CD14-positive monocyte (primary cell): ENCODE measurements at regions not wholly inside any gene's neighbourhood (a gene's known extent, or its start where the extent isn't known, plus 50 kb on each side); places are given as distances from the start of the nearest gene placed in this dataset.

Experiments used
- DNase-seq, 3 donors: peaks; one replicate each; pipeline ENCODE4 v3.0.0-alpha.2; 2011 to 2022
- H2AFZ ChIP-seq: 2 replicates; pipeline ENCODE4 v1.6.0; 2012; ENCODE audit warnings: mild to moderate bottlenecking, low read depth, low read length, inconsistent platforms; ENCODE audit not compliant: insufficient read depth, poor library complexity, severe bottlenecking
- H3K27ac ChIP-seq, 2 donors: 1 replicate in 1 of 2; 2 replicates in 1 of 2; pipeline ENCODE4 v1.5.1; 2012 to 2013; ENCODE audit warnings: low read length in 2 of 2, control low read depth in 1 of 2, inconsistent platforms in 1 of 2, low read depth in 1 of 2, mild to moderate bottlenecking in 1 of 2
- H3K27me3 ChIP-seq, 2 donors: one replicate each; pipeline versions ENCODE4 v1.6.0 to v1.6.1; 2011 to 2013; ENCODE audit warnings: low read length in 2 of 2; ENCODE audit not compliant: control insufficient read depth in 2 of 2, insufficient read depth in 2 of 2
- H3K36me3 ChIP-seq, 2 donors: replicated peaks in 1 of 2; 1 replicate in 1 of 2; 2 replicates in 1 of 2; pipeline versions ENCODE4 v1.5.1 to v1.6.1; 2012 to 2013; ENCODE audit warnings: low read length in 2 of 2, control low read depth in 1 of 2, inconsistent platforms in 1 of 2, mild to moderate bottlenecking in 1 of 2; ENCODE audit not compliant: insufficient read depth in 2 of 2, control insufficient read depth in 1 of 2
- H3K4me1 ChIP-seq, 2 donors: 1 replicate in 1 of 2; 2 replicates in 1 of 2; pipeline versions ENCODE4 v1.5.1 to v1.6.1; 2012 to 2013; ENCODE audit warnings: low read length in 2 of 2, control low read depth in 1 of 2, inconsistent platforms in 1 of 2, mild to moderate bottlenecking in 1 of 2, moderate library complexity in 1 of 2; ENCODE audit not compliant: insufficient read depth in 2 of 2, control insufficient read depth in 1 of 2
- H3K4me2 ChIP-seq: replicated peaks from 2 replicates; pipeline ENCODE3; 2012; ENCODE audit warnings: low read length, moderate library complexity, mild to moderate bottlenecking; ENCODE audit not compliant: poor library complexity, severe bottlenecking; ENCODE audit errors: extremely low read depth
- H3K4me3 ChIP-seq, 3 experiments: fragments of 200-600 bp in 1 of 3; sonication (generic) in 1 of 3; replicated peaks in 1 of 3; 1 replicate in 2 of 3; 2 replicates in 1 of 3; pipeline ENCODE4 v1.5.1; 2011 to 2013; ENCODE audit warnings: low read length in 3 of 3, mild to moderate bottlenecking in 3 of 3, control low read depth in 2 of 3, low read depth in 2 of 3, inconsistent platforms in 1 of 3, moderate library complexity in 1 of 3
- H3K79me2 ChIP-seq: 2 replicates; pipeline ENCODE4 v1.6.0; 2012; ENCODE audit warnings: mild to moderate bottlenecking, control low read depth, inconsistent platforms, low read length, moderate library complexity; ENCODE audit not compliant: insufficient read depth
- H3K9ac ChIP-seq: 2 replicates; pipeline ENCODE4 v1.6.0; 2017; ENCODE audit warnings: low read length, mild to moderate bottlenecking; ENCODE audit not compliant: insufficient read depth, poor library complexity, severe bottlenecking
- H3K9me3 ChIP-seq, 2 donors: replicated peaks in 1 of 2; 1 replicate in 1 of 2; 2 replicates in 1 of 2; pipeline versions ENCODE4 v1.5.1 to v1.6.1; 2012 to 2013; ENCODE audit warnings: low read length in 2 of 2, control low read depth in 1 of 2; ENCODE audit not compliant: control insufficient read depth in 1 of 2, insufficient read depth in 1 of 2
- H4K20me1 ChIP-seq: 2 replicates; pipeline ENCODE4 v1.6.0; 2012; ENCODE audit warnings: mild to moderate bottlenecking, low read length, control low read depth, moderate library complexity; ENCODE audit not compliant: insufficient read depth
- H3K27ac Mint-ChIP-seq, 7 donors: one replicate each; pipeline ENCODE4 v1.8.0; 2020; ENCODE audit warnings: mild to moderate bottlenecking in 7 of 7, mixed read lengths in 7 of 7, moderate library complexity in 6 of 7, inconsistent platforms in 2 of 7
- H3K27me3 Mint-ChIP-seq, 3 donors: one replicate each; pipeline ENCODE4 v1.8.0; 2021 to 2022; ENCODE audit warnings: low read depth in 3 of 3, mild to moderate bottlenecking in 3 of 3, mixed read lengths in 3 of 3, moderate library complexity in 3 of 3, inconsistent platforms in 1 of 3
- H3K36me3 Mint-ChIP-seq, 2 donors: one replicate each; pipeline ENCODE4 v1.8.0; 2020; ENCODE audit warnings: mixed read lengths in 2 of 2, inconsistent platforms in 1 of 2, mild to moderate bottlenecking in 1 of 2
- H3K4me1 Mint-ChIP-seq: one replicate; pipeline ENCODE4 v1.8.0; 2020; ENCODE audit warnings: mild to moderate bottlenecking, mixed read lengths
- H3K4me3 Mint-ChIP-seq, 2 donors: one replicate each; pipeline ENCODE4 v1.8.0; 2020; ENCODE audit warnings: mild to moderate bottlenecking in 2 of 2, mixed read lengths in 2 of 2, moderate library complexity in 1 of 2
- H3K9me3 Mint-ChIP-seq, 7 donors: one replicate each; pipeline ENCODE4 v1.8.0; 2020 to 2022; ENCODE audit warnings: mixed read lengths in 7 of 7, mild to moderate bottlenecking in 6 of 7, moderate library complexity in 6 of 7, inconsistent platforms in 2 of 7
- WGBS: methylation state at CpG from one replicate; pipeline ENCODE4 v1.1.5; 2013; ENCODE audit warnings: missing lambda C conversion rate; ENCODE audit not compliant: insufficient coverage; 5-methylcytosine and 5-hydroxymethylcytosine counted together
- intact Hi-C, 2 donors: fragments of 100-400 bp; cut with micrococcal nuclease; formaldehyde crosslinking; loops; one replicate each; pipeline versions ENCODE4 v1.15.0 to v1.15.1; 2023
- TF ChIP-seq, protein P1 (sequence below): fragments of 200-600 bp; IDR thresholded peaks from one replicate; pipeline ENCODE4 v1.8.0; 2022; ENCODE audit warnings: antibody characterized with exemption, mild to moderate bottlenecking

GRCh38 chr18:69175681-69176080 lies 225.0 kb upstream of the DOK6 start:
- Histone ChIP-seq H3K4me1 (no peaks in the 10 kb centered on the region), H3K79me2 (no peaks in the 10 kb centered on the region), H2AFZ (no peak overlapping the region), H3K4me3 (no peak overlapping the region), H3K27me3 (no peaks in the 10 kb centered on the region), H3K9ac (no peak overlapping the region), H3K27ac (no peak overlapping the region), H3K4me2 (no peak overlapping the region), H3K9me3 (peaks cover 0 to 6% of the 10 kb centered on the region in 2 donors), H3K36me3 (no peaks in the 10 kb centered on the region), H4K20me1 (no peaks in the 10 kb centered on the region)
- Mint-ChIP-seq H3K4me1 (no peaks in the 10 kb centered on the region), H3K4me3 (no peak overlapping the region), H3K27me3 (no peaks in the 10 kb centered on the region), H3K36me3 (no peaks in the 10 kb centered on the region), H3K27ac (no peak overlapping the region), H3K9me3 (peaks cover 0 to 8% (median 4%) of the 10 kb centered on the region in 7 donors)
- TF ChIP-seq, protein P1, sequence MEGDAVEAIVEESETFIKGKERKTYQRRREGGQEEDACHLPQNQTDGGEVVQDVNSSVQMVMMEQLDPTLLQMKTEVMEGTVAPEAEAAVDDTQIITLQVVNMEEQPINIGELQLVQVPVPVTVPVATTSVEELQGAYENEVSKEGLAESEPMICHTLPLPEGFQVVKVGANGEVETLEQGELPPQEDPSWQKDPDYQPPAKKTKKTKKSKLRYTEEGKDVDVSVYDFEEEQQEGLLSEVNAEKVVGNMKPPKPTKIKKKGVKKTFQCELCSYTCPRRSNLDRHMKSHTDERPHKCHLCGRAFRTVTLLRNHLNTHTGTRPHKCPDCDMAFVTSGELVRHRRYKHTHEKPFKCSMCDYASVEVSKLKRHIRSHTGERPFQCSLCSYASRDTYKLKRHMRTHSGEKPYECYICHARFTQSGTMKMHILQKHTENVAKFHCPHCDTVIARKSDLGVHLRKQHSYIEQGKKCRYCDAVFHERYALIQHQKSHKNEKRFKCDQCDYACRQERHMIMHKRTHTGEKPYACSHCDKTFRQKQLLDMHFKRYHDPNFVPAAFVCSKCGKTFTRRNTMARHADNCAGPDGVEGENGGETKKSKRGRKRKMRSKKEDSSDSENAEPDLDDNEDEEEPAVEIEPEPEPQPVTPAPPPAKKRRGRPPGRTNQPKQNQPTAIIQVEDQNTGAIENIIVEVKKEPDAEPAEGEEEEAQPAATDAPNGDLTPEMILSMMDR, result no peak
- WGBS, result 100% methylated on average over 2 of the region's 2 CpGs
- intact Hi-C loops, result no loop called here
- no peak for DNase-seq

GRCh38 chr18:69176741-69177140 lies 223.9 kb upstream of the DOK6 start:
- H3K36me3 Mint-ChIP-seq, result no peaks in the 10 kb centered on the region
- no peak for DNase-seq
- WGBS, result 93% methylated on average over 2 of the region's 3 CpGs
- no peak overlapping the region for H3K27ac Mint-ChIP-seq
- Histone ChIP-seq H3K4me2 (no peak overlapping the region), H4K20me1 (no peaks in the 10 kb centered on the region), H3K4me1 (no peaks in the 10 kb centered on the region), H3K9ac (no peak overlapping the region), H2AFZ (no peak overlapping the region), H3K27me3 (no peaks in the 10 kb centered on the region), H3K27ac (no peak overlapping the region), H3K79me2 (no peaks in the 10 kb centered on the region), H3K9me3 (peaks cover 0 to 6% of the 10 kb centered on the region in 2 donors), H3K4me3 (no peak overlapping the region), H3K36me3 (no peaks in the 10 kb centered on the region)
- intact Hi-C loops, result no loop called here
- H3K4me3 Mint-ChIP-seq, result no peak overlapping the region
- H3K9me3 Mint-ChIP-seq, result peaks cover 0 to 6% (median 2%) of the 10 kb centered on the region in 7 donors
- H3K27me3 Mint-ChIP-seq, result no peaks in the 10 kb centered on the region
- no peaks in the 10 kb centered on the region for H3K4me1 Mint-ChIP-seq
- TF ChIP-seq, protein P1, result no peak
